GM23248 (cell line): ENCODE measurements at regions not wholly inside any gene's neighbourhood (a gene's known extent, or its start where the extent isn't known, plus 50 kb on each side); places are given as distances from the start of the nearest gene placed in this dataset.

Source experiments
- DNase-seq: peaks from one replicate; pipeline ENCODE4 v3.0.0-alpha.2; 2015
- H2AFZ ChIP-seq: fragments of 200-600 bp; sonication (generic); 2 replicates; pipeline ENCODE4 v1.6.1; 2016; ENCODE audit warnings: antibody characterized with exemption
- H3F3A ChIP-seq: fragments of 200-600 bp; sonication (generic); 2 replicates; pipeline ENCODE4 v1.6.1; 2016; ENCODE audit warnings: mild to moderate bottlenecking, antibody characterized with exemption, mixed run types; ENCODE audit not compliant: insufficient read depth
- H3K27ac ChIP-seq: fragments of 200-600 bp; sonication (generic); 2 replicates; pipeline ENCODE4 v1.5.1; 2016; ENCODE audit warnings: mild to moderate bottlenecking
- H3K27me3 ChIP-seq: fragments of 200-600 bp; sonication (generic); replicated peaks from 2 replicates; pipeline ENCODE4 v1.6.1; 2016; ENCODE audit warnings: mild to moderate bottlenecking; ENCODE audit not compliant: insufficient read depth
- H3K36me3 ChIP-seq: fragments of 200-600 bp; sonication (generic); 2 replicates; pipeline ENCODE4 v1.6.1; 2016; ENCODE audit warnings: low read depth, mild to moderate bottlenecking
- H3K4me1 ChIP-seq: fragments of 200-600 bp; sonication (generic); 2 replicates; pipeline ENCODE4 v1.6.1; 2016; ENCODE audit warnings: mild to moderate bottlenecking; ENCODE audit not compliant: insufficient read depth
- H3K4me2 ChIP-seq: fragments of 200-600 bp; sonication (generic); one replicate; pipeline ENCODE4 v1.6.1; 2016; ENCODE audit warnings: mild to moderate bottlenecking; ENCODE audit not compliant: unreplicated experiment
- H3K4me3 ChIP-seq: fragments of 200-600 bp; sonication (generic); 2 replicates; pipeline ENCODE4 v1.5.1; 2016; ENCODE audit warnings: mild to moderate bottlenecking
- H3K79me2 ChIP-seq: fragments of 200-600 bp; sonication (generic); 2 replicates; pipeline ENCODE4 v1.6.1; 2016; ENCODE audit warnings: mild to moderate bottlenecking; ENCODE audit not compliant: insufficient read depth
- H3K9ac ChIP-seq: fragments of 200-600 bp; sonication (generic); 2 replicates; pipeline ENCODE4 v1.6.1; 2016; ENCODE audit warnings: mild to moderate bottlenecking
- H3K9me2 ChIP-seq: fragments of 200-600 bp; sonication (generic); 2 replicates; pipeline ENCODE4 v1.6.1; 2016; ENCODE audit warnings: mixed run types, mild to moderate bottlenecking, moderate library complexity; ENCODE audit not compliant: insufficient read depth
- H3K9me3 ChIP-seq: fragments of 200-600 bp; sonication (generic); one replicate; pipeline ENCODE4 v1.6.1; 2017; ENCODE audit warnings: low read depth
- H4K20me1 ChIP-seq: fragments of 200-600 bp; sonication (generic); 2 replicates; pipeline ENCODE4 v1.6.0; 2016; ENCODE audit not compliant: insufficient read depth
- EZH2 ChIP-seq: fragments of 200-600 bp; sonication (generic); IDR thresholded peaks from 2 replicates; pipeline ENCODE4 v1.6.1; 2018; ENCODE audit warnings: antibody characterized with exemption, mild to moderate bottlenecking; ENCODE audit not compliant: insufficient read depth, poor library complexity, severe bottlenecking
- EZH2phosphoT487 ChIP-seq: fragments of 200-600 bp; sonication (generic); IDR thresholded peaks from 2 replicates; pipeline ENCODE4 v1.6.1; 2018; ENCODE audit warnings: antibody characterized with exemption, moderate library complexity, mild to moderate bottlenecking, low read depth; ENCODE audit not compliant: insufficient read depth
- WGBS, 2 experiments: methylation state at CpG; one replicate each; pipeline ENCODE4 v1.1.6; 2015 to 2017; ENCODE audit warnings: low lambda C conversion rate in 2 of 2, low coverage in 1 of 2; ENCODE audit errors: missing lambda C conversion rate in 2 of 2; 5-methylcytosine and 5-hydroxymethylcytosine counted together
- in situ Hi-C: fragments of 300-500 bp; cut with MboI; formaldehyde crosslinking; loops from 2 replicates; pipeline ENCODE4 v1.15.0; 2020

- H3F3A ChIP-seq, result no peaks in the 10 kb centered on the region
- no peak overlapping the region for H3K4me2 ChIP-seq
- H3K79me2 ChIP-seq, result no peaks in the 10 kb centered on the region
- WGBS, 2 experiments, result 2 to 6% methylated on average over 4 of the region's 4 CpGs
- H3K4me3 ChIP-seq, result no peak overlapping the region
- H4K20me1 ChIP-seq, result no peaks in the 10 kb centered on the region
- no peak for TF ChIP-seq EZH2
- TF ChIP-seq EZH2phosphoT487, result no peak
- no peak overlapping the region for H3K9ac ChIP-seq
- H3K4me1 ChIP-seq, result no peaks in the 10 kb centered on the region
- no peaks in the 10 kb centered on the region for H3K36me3 ChIP-seq
- H3K27me3 ChIP-seq, result no peaks in the 10 kb centered on the region; the same call in 1 of the 2 replicates
- no peak for DNase-seq
- no peak overlapping the region for H3K27ac ChIP-seq
- H3K9me3 ChIP-seq, result no peaks in the 10 kb centered on the region
- in situ Hi-C loops, result no loop called here
- H2AFZ ChIP-seq, result no peak overlapping the region
- no peaks in the 10 kb centered on the region for H3K9me2 ChIP-seq
Observed at GRCh38 chr16:80417706-80418271, 123.0 kb upstream of the DYNLRB2 start.

- no peak for TF ChIP-seq EZH2
- no peak for TF ChIP-seq EZH2phosphoT487
- H3K27me3 ChIP-seq, result peaks cover 4% of the 10 kb centered on the region; the same call in 1 of the 2 replicates
- no peaks in the 10 kb centered on the region for H3K79me2 ChIP-seq
- H3K9me3 ChIP-seq, result no peaks in the 10 kb centered on the region
- H3K27ac ChIP-seq, result no peak overlapping the region
- H3F3A ChIP-seq, result no peaks in the 10 kb centered on the region
- no peak overlapping the region for H2AFZ ChIP-seq
- no peak for DNase-seq
- H3K9me2 ChIP-seq, result no peaks in the 10 kb centered on the region
- no peaks in the 10 kb centered on the region for H3K4me1 ChIP-seq
- no peak overlapping the region for H3K4me2 ChIP-seq
- H3K36me3 ChIP-seq, result no peaks in the 10 kb centered on the region
- H3K4me3 ChIP-seq, result no peak overlapping the region
- in situ Hi-C loops, result no loop called here
- H3K9ac ChIP-seq, result no peak overlapping the region
- WGBS, 2 experiments, result 15 to 19% methylated on average over 1 of the region's 1 CpG
- H4K20me1 ChIP-seq, result no peaks in the 10 kb centered on the region
Observed at GRCh38 chr16:80408014-80408413, 132.8 kb upstream of the DYNLRB2 start.

GRCh38 chr16:80407265-80407987, 133.4 kb upstream of the DYNLRB2 start:
- Histone ChIP-seq H3K9me2 (no peaks in the 10 kb centered on the region), H3K27ac (no peak overlapping the region), H3K36me3 (no peaks in the 10 kb centered on the region), H3K4me2 (no peak overlapping the region), H3K79me2 (no peaks in the 10 kb centered on the region), H3F3A (no peaks in the 10 kb centered on the region), H3K9ac (no peak overlapping the region), H3K4me1 (no peaks in the 10 kb centered on the region), H3K4me3 (no peak overlapping the region), H2AFZ (no peak overlapping the region), H3K27me3 (peaks cover 4% of the 10 kb centered on the region; the same call in 1 of the 2 replicates), H3K9me3 (no peaks in the 10 kb centered on the region), H4K20me1 (no peaks in the 10 kb centered on the region)
- WGBS, 2 experiments, result 46 to 56% methylated on average over 3 of the region's 3 CpGs
- TF ChIP-seq EZH2 (no peak), EZH2phosphoT487 (no peak)
- in situ Hi-C loops, result no loop called here
- no peak for DNase-seq

GRCh38 chr16:80404847-80405246, 135.9 kb upstream of the DYNLRB2 start:
- H3K9ac ChIP-seq, result no peak overlapping the region
- H4K20me1 ChIP-seq, result no peaks in the 10 kb centered on the region
- no peak for TF ChIP-seq EZH2phosphoT487
- H3K27me3 ChIP-seq, result peaks cover 4% of the 10 kb centered on the region; the same call in 1 of the 2 replicates
- no peaks in the 10 kb centered on the region for H3F3A ChIP-seq
- no peak overlapping the region for H3K27ac ChIP-seq
- no peaks in the 10 kb centered on the region for H3K79me2 ChIP-seq
- DNase-seq, result no peak
- no peak overlapping the region for H3K4me3 ChIP-seq
- H3K4me2 ChIP-seq, result no peak overlapping the region
- no peak overlapping the region for H2AFZ ChIP-seq
- in situ Hi-C loops, result no loop called here
- H3K36me3 ChIP-seq, result no peaks in the 10 kb centered on the region
- no peaks in the 10 kb centered on the region for H3K9me2 ChIP-seq
- no peaks in the 10 kb centered on the region for H3K9me3 ChIP-seq
- H3K4me1 ChIP-seq, result no peaks in the 10 kb centered on the region
